ENCODE measurements at regions not wholly inside any gene's neighbourhood (a gene's known extent, or its start where the extent isn't known, plus 50 kb on each side); places are given as distances from the start of the nearest gene placed in this dataset.

DNA sequence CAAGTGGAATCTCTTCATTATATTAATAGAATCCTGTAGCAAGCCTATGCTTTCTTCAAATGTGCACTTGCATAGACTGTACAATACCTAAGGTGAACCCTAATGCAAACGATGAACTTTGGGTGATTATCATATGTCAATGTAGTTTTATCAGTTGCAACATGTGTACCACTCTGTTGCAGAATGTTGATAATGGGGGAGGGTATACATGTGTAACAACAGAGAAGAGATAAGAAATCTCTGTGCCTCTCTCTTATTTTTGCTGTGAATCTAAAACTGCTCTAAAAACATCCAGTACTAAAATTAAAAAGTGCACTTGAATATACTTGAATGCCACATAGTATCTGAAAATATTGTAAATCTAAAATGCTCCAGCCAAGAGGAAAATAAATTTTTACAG, 820.8 kb upstream of the MIR17HG start:
- H3K36me3 ChIP-seq (replicated peaks; ENCODE audit: insufficient read depth, low read depth) = no peaks in the 10 kb centered on the region

GRCh38 chr13:90531744-90532143, 815.7 kb upstream of the MIR17HG start:
- Histone ChIP-seq H3K4me1 (ENCODE audit: insufficient read depth) (no peaks in the 10 kb centered on the region), H3K27ac (no peak overlapping the region), H3K9me3 (ENCODE audit: low read depth) (no peaks in the 10 kb centered on the region), H3K36me3 (replicated peaks; ENCODE audit: insufficient read depth, low read depth) (no peaks in the 10 kb centered on the region), H3K4me3 (no peak overlapping the region), H3K79me2 (no peaks in the 10 kb centered on the region), H2AFZ (no peak overlapping the region), H3K4me2 (no peak overlapping the region), H3K27me3 (no peaks in the 10 kb centered on the region), H4K20me1 (ENCODE audit: insufficient read depth, poor library complexity, severe bottlenecking) (no peaks in the 10 kb centered on the region), H3K9me2 (replicated peaks; ENCODE audit: insufficient read depth) (no peaks in the 10 kb centered on the region)
- WGBS (ENCODE audit: low lambda C conversion rate, missing lambda C conversion rate) = 78% methylated on average over 2 of the region's 2 CpGs
- TF ChIP-seq EZH2phosphoT487 (IDR thresholded peaks at IDR 0.05; ENCODE audit: low read depth, severe bottlenecking, unreplicated experiment) (no peak), EZH2 (IDR thresholded peaks at IDR 0.05; ENCODE audit: borderline replicate concordance) (no peak)
- TF ChIP-seq, protein P1, sequence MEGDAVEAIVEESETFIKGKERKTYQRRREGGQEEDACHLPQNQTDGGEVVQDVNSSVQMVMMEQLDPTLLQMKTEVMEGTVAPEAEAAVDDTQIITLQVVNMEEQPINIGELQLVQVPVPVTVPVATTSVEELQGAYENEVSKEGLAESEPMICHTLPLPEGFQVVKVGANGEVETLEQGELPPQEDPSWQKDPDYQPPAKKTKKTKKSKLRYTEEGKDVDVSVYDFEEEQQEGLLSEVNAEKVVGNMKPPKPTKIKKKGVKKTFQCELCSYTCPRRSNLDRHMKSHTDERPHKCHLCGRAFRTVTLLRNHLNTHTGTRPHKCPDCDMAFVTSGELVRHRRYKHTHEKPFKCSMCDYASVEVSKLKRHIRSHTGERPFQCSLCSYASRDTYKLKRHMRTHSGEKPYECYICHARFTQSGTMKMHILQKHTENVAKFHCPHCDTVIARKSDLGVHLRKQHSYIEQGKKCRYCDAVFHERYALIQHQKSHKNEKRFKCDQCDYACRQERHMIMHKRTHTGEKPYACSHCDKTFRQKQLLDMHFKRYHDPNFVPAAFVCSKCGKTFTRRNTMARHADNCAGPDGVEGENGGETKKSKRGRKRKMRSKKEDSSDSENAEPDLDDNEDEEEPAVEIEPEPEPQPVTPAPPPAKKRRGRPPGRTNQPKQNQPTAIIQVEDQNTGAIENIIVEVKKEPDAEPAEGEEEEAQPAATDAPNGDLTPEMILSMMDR (IDR thresholded peaks at IDR 0.05; ENCODE audit: poor library complexity) = no peak
- DNase-seq (ENCODE audit: low spot score) = no peak

More for the DNA sequence above, 820.8 kb upstream of the MIR17HG start:
- Histone ChIP-seq H3K27ac (no peak overlapping the region), H3K4me1 (ENCODE audit: insufficient read depth) (no peaks in the 10 kb centered on the region), H3K9me3 (ENCODE audit: low read depth) (no peaks in the 10 kb centered on the region), H3K4me3 (no peak overlapping the region), H4K20me1 (ENCODE audit: insufficient read depth, poor library complexity, severe bottlenecking) (no peaks in the 10 kb centered on the region), H3K4me2 (no peak overlapping the region), H2AFZ (no peak overlapping the region), H3K9me2 (replicated peaks; ENCODE audit: insufficient read depth) (no peaks in the 10 kb centered on the region), H3K27me3 (no peaks in the 10 kb centered on the region), H3K79me2 (no peaks in the 10 kb centered on the region)
- TF ChIP-seq, protein P1 (IDR thresholded peaks at IDR 0.05; ENCODE audit: poor library complexity) = no peak
- TF ChIP-seq EZH2 (IDR thresholded peaks at IDR 0.05; ENCODE audit: borderline replicate concordance) = no peak
- TF ChIP-seq EZH2phosphoT487 (IDR thresholded peaks at IDR 0.05; ENCODE audit: low read depth, severe bottlenecking, unreplicated experiment) = no peak
- DNase-seq (ENCODE audit: low spot score) = no peak
- WGBS (ENCODE audit: low lambda C conversion rate, missing lambda C conversion rate) = 52% methylated on average over 1 of the region's 1 CpG

DNA sequence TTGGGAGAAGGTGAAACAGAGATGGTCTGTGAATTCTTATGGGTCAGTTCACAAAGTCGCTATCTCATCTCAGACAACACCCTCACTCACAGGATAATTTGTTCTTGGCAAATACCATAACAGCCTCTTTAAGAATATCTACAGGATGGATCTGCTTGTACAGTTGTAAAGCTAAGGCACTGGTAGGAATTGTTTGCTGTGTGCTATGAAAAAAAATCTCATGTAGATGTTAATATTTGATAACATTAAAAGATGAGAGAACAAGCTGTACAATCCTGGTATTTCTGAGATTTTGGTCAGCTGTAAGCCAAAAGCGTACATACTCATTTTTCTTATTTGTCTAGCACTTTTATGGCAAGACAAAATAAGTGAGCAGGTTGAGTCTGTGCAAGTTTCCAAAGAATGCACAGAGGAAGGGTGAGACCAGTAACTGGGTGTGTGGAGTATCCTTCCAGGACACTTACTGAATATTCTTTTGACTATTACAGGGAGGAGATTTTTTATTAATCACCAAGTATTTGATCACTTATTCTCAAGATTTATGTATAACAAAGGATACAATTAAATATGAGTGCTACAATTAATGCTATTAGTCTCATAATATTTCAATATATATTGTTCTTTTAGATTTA, 814.5 kb upstream of the MIR17HG start:
- no peak overlapping the region for H3K4me2 ChIP-seq
- TF ChIP-seq, protein P1 (IDR thresholded peaks at IDR 0.05; ENCODE audit: poor library complexity) = no peak
- TF ChIP-seq EZH2 (IDR thresholded peaks at IDR 0.05; ENCODE audit: borderline replicate concordance) = no peak
- TF ChIP-seq EZH2phosphoT487 (IDR thresholded peaks at IDR 0.05; ENCODE audit: low read depth, severe bottlenecking, unreplicated experiment) = no peak
- H3K27ac ChIP-seq = no peak overlapping the region
- no peaks in the 10 kb centered on the region for H3K9me3 ChIP-seq (ENCODE audit: low read depth)
- no peak for DNase-seq (ENCODE audit: low spot score)
- H4K20me1 ChIP-seq (ENCODE audit: insufficient read depth, poor library complexity, severe bottlenecking) = no peaks in the 10 kb centered on the region
- H3K4me3 ChIP-seq = no peak overlapping the region
- H3K36me3 ChIP-seq (replicated peaks; ENCODE audit: insufficient read depth, low read depth) = no peaks in the 10 kb centered on the region
- no peaks in the 10 kb centered on the region for H3K79me2 ChIP-seq
- 63% methylated on average over 2 of the region's 2 CpGs for WGBS (ENCODE audit: low lambda C conversion rate, missing lambda C conversion rate)
- H3K4me1 ChIP-seq (ENCODE audit: insufficient read depth) = no peaks in the 10 kb centered on the region
- H2AFZ ChIP-seq = no peak overlapping the region
- H3K9me2 ChIP-seq (replicated peaks; ENCODE audit: insufficient read depth) = no peaks in the 10 kb centered on the region
- H3K27me3 ChIP-seq = no peaks in the 10 kb centered on the region
